ENCODE measurements at regions not wholly inside any gene's neighbourhood (a gene's known extent, or its start where the extent isn't known, plus 50 kb on each side); places are given as distances from the start of the nearest gene placed in this dataset.
"Not testable (repeated sequence)": the region's sequence is repeated elsewhere in the genome, so short reads cannot be mapped to it uniquely, and the experiment has no call there.

DNA sequence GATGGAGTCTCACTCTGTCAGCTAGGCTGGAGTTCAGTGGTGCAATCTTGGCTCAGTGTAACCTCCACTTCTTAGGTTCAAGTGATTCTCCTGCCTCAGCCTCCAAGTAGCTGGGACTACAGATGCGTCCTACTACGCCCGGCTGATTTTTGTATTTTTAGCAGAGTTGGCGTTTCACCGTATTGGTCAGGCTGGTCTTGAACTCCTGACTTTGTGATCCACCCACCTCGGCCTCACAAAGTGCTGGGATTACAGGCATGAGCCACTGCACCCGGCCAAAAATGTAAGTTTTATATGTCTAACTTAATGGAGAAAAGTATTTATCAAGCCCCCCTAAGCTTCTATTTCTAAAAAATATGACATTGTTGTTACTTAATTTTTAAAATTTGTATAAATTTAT is 98.2 kb upstream of the RIOK2 start:
- Histone ChIP-seq H3K4me3 (ENCODE audit: low read depth, low read length) (no peak overlapping the region), H4K8ac (ENCODE audit: low read depth, low read length) (no peak overlapping the region), H3K79me1 (ENCODE audit: low read length) (no peaks in the 10 kb centered on the region), H3K4me2 (ENCODE audit: low read length) (no peak overlapping the region), H2BK120ac (ENCODE audit: insufficient read depth, low read length, poor library complexity) (no peak overlapping the region), H3K18ac (ENCODE audit: low read length) (no peak overlapping the region), H3K79me2 (ENCODE audit: control insufficient read depth, insufficient read depth, low read length, poor library complexity) (no peaks in the 10 kb centered on the region), H3K36me3 (ENCODE audit: control insufficient read depth in 1 of 2, insufficient read depth in 2 of 2, low read length in 2 of 2) (no peaks in the 10 kb centered on the region), H3K23ac (ENCODE audit: low read length) (no peak overlapping the region), H2BK5ac (ENCODE audit: low read depth, low read length, poor library complexity) (no peak overlapping the region), H4K91ac (ENCODE audit: low read depth, low read length) (no peak overlapping the region), H4K12ac (ENCODE audit: low read depth, low read length) (no peak overlapping the region), H2AK5ac (ENCODE audit: low read length) (no peak overlapping the region), H3K27ac (ENCODE audit: low read depth, low read length) (no peak overlapping the region), H3K4ac (ENCODE audit: low read depth, low read length) (no peak overlapping the region), H3K14ac (ENCODE audit: low read length) (no peak overlapping the region), H2BK12ac (ENCODE audit: low read length) (no peak overlapping the region), H3K4me1 (ENCODE audit: control insufficient read depth in 1 of 2, insufficient read depth in 2 of 2, low read length in 2 of 2) (no peaks in the 10 kb centered on the region), H3K27me3 (ENCODE audit: insufficient read depth, low read length) (no peaks in the 10 kb centered on the region), H2AFZ (ENCODE audit: insufficient read depth, low read length, poor library complexity) (no peak overlapping the region), H3K9ac (ENCODE audit: low read length) (no peak overlapping the region), H3K9me3 (ENCODE audit: insufficient read depth, low read depth, low read length) (no peaks in the 10 kb centered on the region)
- WGBS (ENCODE audit: extremely low coverage, insufficient coverage, insufficient read length): no CpG with 5 or more reads among the region's 7 CpGs
- DNase-seq: no peak

GRCh38 chr5:97297063-97297703 is 114.1 kb upstream of the RIOK2 start:
- H3K36me3 ChIP-seq (ENCODE audit: control insufficient read depth in 1 of 2, insufficient read depth in 2 of 2, low read length in 2 of 2): no peaks in the 10 kb centered on the region
- H3K18ac ChIP-seq (ENCODE audit: low read length): no peak overlapping the region
- no peak overlapping the region for H4K91ac ChIP-seq (ENCODE audit: low read depth, low read length)
- H2BK5ac ChIP-seq (ENCODE audit: low read depth, low read length, poor library complexity): no peak overlapping the region
- no peak overlapping the region for H4K12ac ChIP-seq (ENCODE audit: low read depth, low read length)
- no CpG with 5 or more reads among the region's 5 CpGs for WGBS (ENCODE audit: extremely low coverage, insufficient coverage, insufficient read length)
- no peak overlapping the region for H2BK120ac ChIP-seq (ENCODE audit: insufficient read depth, low read length, poor library complexity)
- H3K9ac ChIP-seq (ENCODE audit: low read length): no peak overlapping the region
- H3K23ac ChIP-seq (ENCODE audit: low read length): no peak overlapping the region
- no peak overlapping the region for H3K27ac ChIP-seq (ENCODE audit: low read depth, low read length)
- peaks cover 2% of the 10 kb centered on the region for H3K9me3 ChIP-seq (ENCODE audit: insufficient read depth, low read depth, low read length)
- no peak overlapping the region for H4K8ac ChIP-seq (ENCODE audit: low read depth, low read length)
- no peaks in the 10 kb centered on the region for H3K27me3 ChIP-seq (ENCODE audit: insufficient read depth, low read length)
- H3K79me2 ChIP-seq (ENCODE audit: control insufficient read depth, insufficient read depth, low read length, poor library complexity): no peaks in the 10 kb centered on the region
- no peak overlapping the region for H2AK5ac ChIP-seq (ENCODE audit: low read length)
- H3K4ac ChIP-seq (ENCODE audit: low read depth, low read length): no peak overlapping the region
- no peak overlapping the region for H3K14ac ChIP-seq (ENCODE audit: low read length)
- peak in 1 of 2 donors; percentile 32 for DNase-seq
- no peak overlapping the region for H3K4me3 ChIP-seq (ENCODE audit: low read depth, low read length)
- no peak overlapping the region for H3K4me2 ChIP-seq (ENCODE audit: low read length)
- H2AFZ ChIP-seq (ENCODE audit: insufficient read depth, low read length, poor library complexity): no peak overlapping the region
- H2BK12ac ChIP-seq (ENCODE audit: low read length): no peak overlapping the region
- no peaks in the 10 kb centered on the region for H3K79me1 ChIP-seq (ENCODE audit: low read length)
- H3K4me1 ChIP-seq (ENCODE audit: control insufficient read depth in 1 of 2, insufficient read depth in 2 of 2, low read length in 2 of 2): no peaks in the 10 kb centered on the region

DNA sequence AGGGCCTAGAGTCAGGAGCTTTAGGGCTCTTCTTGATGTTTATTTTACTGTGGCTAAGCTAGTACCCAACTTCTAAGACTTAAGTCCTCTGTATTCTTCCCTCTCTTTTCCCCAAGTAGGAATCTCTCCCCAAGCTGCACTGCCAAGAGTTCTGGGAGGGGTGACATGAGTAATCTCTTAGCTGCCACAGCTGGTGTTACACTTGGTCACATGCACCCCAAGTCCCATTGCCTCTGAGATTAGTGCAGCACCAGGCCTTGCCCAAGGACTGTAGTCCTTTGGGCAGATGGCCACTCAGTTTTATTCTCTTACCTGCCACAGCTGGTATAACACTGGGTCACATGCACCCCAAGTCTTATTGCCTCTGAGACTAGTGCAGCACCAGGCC is 114.7 kb upstream of the RIOK2 start:
- H4K91ac ChIP-seq (ENCODE audit: low read depth, low read length): no peak overlapping the region
- no peak overlapping the region for H3K18ac ChIP-seq (ENCODE audit: low read length)
- H4K8ac ChIP-seq (ENCODE audit: low read depth, low read length): no peak overlapping the region
- H3K79me1 ChIP-seq (ENCODE audit: low read length): no peaks in the 10 kb centered on the region
- H3K4me3 ChIP-seq (ENCODE audit: low read depth, low read length): no peak overlapping the region
- H3K36me3 ChIP-seq (ENCODE audit: control insufficient read depth in 1 of 2, insufficient read depth in 2 of 2, low read length in 2 of 2): no peaks in the 10 kb centered on the region
- H3K4me1 ChIP-seq (ENCODE audit: control insufficient read depth in 1 of 2, insufficient read depth in 2 of 2, low read length in 2 of 2): no peaks in the 10 kb centered on the region
- H3K14ac ChIP-seq (ENCODE audit: low read length): no peak overlapping the region
- H4K12ac ChIP-seq (ENCODE audit: low read depth, low read length): no peak overlapping the region
- H3K23ac ChIP-seq (ENCODE audit: low read length): no peak overlapping the region
- no peaks in the 10 kb centered on the region for H3K27me3 ChIP-seq (ENCODE audit: insufficient read depth, low read length)
- H3K4me2 ChIP-seq (ENCODE audit: low read length): no peak overlapping the region
- H3K9ac ChIP-seq (ENCODE audit: low read length): no peak overlapping the region
- no peak overlapping the region for H2BK5ac ChIP-seq (ENCODE audit: low read depth, low read length, poor library complexity)
- H2BK120ac ChIP-seq (ENCODE audit: insufficient read depth, low read length, poor library complexity): no peak overlapping the region
- H3K4ac ChIP-seq (ENCODE audit: low read depth, low read length): no peak overlapping the region
- no peaks in the 10 kb centered on the region for H3K79me2 ChIP-seq (ENCODE audit: control insufficient read depth, insufficient read depth, low read length, poor library complexity)
- no peak overlapping the region for H2AK5ac ChIP-seq (ENCODE audit: low read length)
- H2BK12ac ChIP-seq (ENCODE audit: low read length): no peak overlapping the region
- H3K9me3 ChIP-seq (ENCODE audit: insufficient read depth, low read depth, low read length): peaks cover 2% of the 10 kb centered on the region
- no peak for DNase-seq
- no peak overlapping the region for H3K27ac ChIP-seq (ENCODE audit: low read depth, low read length)
- no peak overlapping the region for H2AFZ ChIP-seq (ENCODE audit: insufficient read depth, low read length, poor library complexity)

GRCh38 chr5:97301181-97301580 is 118.1 kb upstream of the RIOK2 start:
- not testable (repeated sequence) for H4K91ac ChIP-seq (ENCODE audit: low read depth, low read length); H4K12ac ChIP-seq (ENCODE audit: low read depth, low read length); H2BK5ac ChIP-seq (ENCODE audit: low read depth, low read length, poor library complexity); H2BK120ac ChIP-seq (ENCODE audit: insufficient read depth, low read length, poor library complexity); H3K27me3 ChIP-seq (ENCODE audit: insufficient read depth, low read length); H2AK5ac ChIP-seq (ENCODE audit: low read length); DNase-seq; H3K14ac ChIP-seq (ENCODE audit: low read length); H3K36me3 ChIP-seq (ENCODE audit: control insufficient read depth in 1 of 2, insufficient read depth in 2 of 2, low read length in 2 of 2); H3K4ac ChIP-seq (ENCODE audit: low read depth, low read length); H2AFZ ChIP-seq (ENCODE audit: insufficient read depth, low read length, poor library complexity); H3K79me1 ChIP-seq (ENCODE audit: low read length); H3K4me2 ChIP-seq (ENCODE audit: low read length); H3K79me2 ChIP-seq (ENCODE audit: control insufficient read depth, insufficient read depth, low read length, poor library complexity); H3K9ac ChIP-seq (ENCODE audit: low read length); H3K4me3 ChIP-seq (ENCODE audit: low read depth, low read length); H3K23ac ChIP-seq (ENCODE audit: low read length); H4K8ac ChIP-seq (ENCODE audit: low read depth, low read length); H3K27ac ChIP-seq (ENCODE audit: low read depth, low read length); H3K18ac ChIP-seq (ENCODE audit: low read length); H3K4me1 ChIP-seq (ENCODE audit: control insufficient read depth in 1 of 2, insufficient read depth in 2 of 2, low read length in 2 of 2); H3K9me3 ChIP-seq (ENCODE audit: insufficient read depth, low read depth, low read length); H2BK12ac ChIP-seq (ENCODE audit: low read length)
- no CpG with 5 or more reads among the region's 16 CpGs for whole genome bisulfite sequencing (ENCODE audit: extremely low coverage, insufficient coverage, insufficient read length)
